Heart left ventricle (tissue), 13 donors: ENCODE measurements at regions not wholly inside any gene's neighbourhood (a gene's known extent, or its start where the extent isn't known, plus 50 kb on each side); places are given as distances from the start of the nearest gene placed in this dataset.

Experiments
- CTCF ChIP-seq, 12 donors: fragments of 200-600 bp; sonication (generic) in 4 of 12; IDR thresholded peaks; one replicate each; pipeline versions ENCODE4 v1.5.0 to v1.8.0; 2018 to 2022; ENCODE audit warnings: antibody characterized with exemption in 12 of 12, mild to moderate bottlenecking in 5 of 12
- POLR2A ChIP-seq, 2 donors: fragments of 450-650 bp; IDR thresholded peaks; one replicate each; pipeline ENCODE4 v1.6.1; 2017; ENCODE audit warnings: antibody characterized with exemption in 2 of 2, mild to moderate bottlenecking in 2 of 2, moderate library complexity in 2 of 2
- donor health status: ischemic (EF 13 %, LVEDD 7.1; RV severe dilation, severe dysfunction).
- donor health status: DM: no; HTN: yes; CAD: no.
- donor health status: DM: no; HTN: no; CAD: no.
- donor health status: ischemic (EF 25% LVEDD 6.9; RV normal size, moderate dysfunction).
- donor health status: ischemic (EF 25% LVEDD 5.7; RV mildly dilated, moderate dysfunction).
- donor health status: ischemic (EF 35%, LVEDD 5.7; RV mildly dilated, moderate dysfunction).
- donor health status: nonischemic (EF 11% LVEDD 7.7; RV severe dilation, severe dysfunction).
- donor health status: DM: yes; HTN: yes; CAD: no.
- donor health status: PGD.
- donor health status: ischemic (EF 29% LVEDD 5.4; RV normal size, mild dysfunction).
- donor health status: nonischemic (EF 23%, LVEDD 6.1; RV moderate dilation, normal function).

GRCh38 chr17:37802712-37803416, 58.0 kb upstream of the HNF1B start:
- no peak for TF ChIP-seq CTCF (IDR thresholded peaks at IDR 0.05)
- TF ChIP-seq POLR2A (IDR thresholded peaks at IDR 0.05): no peak
